Fibroblast of lung (primary cell): ENCODE measurements at regions not wholly inside any gene's neighbourhood (a gene's known extent, or its start where the extent isn't known, plus 50 kb on each side); places are given as distances from the start of the nearest gene placed in this dataset.

ENCODE experiments used
- DNase-seq, 2 donors: peaks; one replicate each; pipeline versions ENCODE4 v3.0.0 to v3.0.0-alpha.2; 2010; ENCODE audit warnings: low read depth in 2 of 2
- H2AFZ ChIP-seq: 2 replicates; pipeline ENCODE4 v1.5.1; 2012; ENCODE audit warnings: low read length, control low read depth, inconsistent platforms
- H3K27ac ChIP-seq: 2 replicates; pipeline ENCODE4 v1.5.1; 2011; ENCODE audit warnings: low read length, control low read depth; ENCODE audit not compliant: insufficient read depth
- H3K27me3 ChIP-seq: 2 replicates; pipeline ENCODE4 v1.5.1; 2011; ENCODE audit warnings: mild to moderate bottlenecking, low read length; ENCODE audit not compliant: control insufficient read depth, insufficient read depth
- H3K36me3 ChIP-seq: 2 replicates; pipeline ENCODE4 v1.5.1; 2011; ENCODE audit warnings: low read length; ENCODE audit not compliant: control insufficient read depth, insufficient read depth
- H3K4me1 ChIP-seq: 2 replicates; pipeline ENCODE4 v1.5.1; 2011; ENCODE audit warnings: low read length; ENCODE audit not compliant: control insufficient read depth, insufficient read depth; ENCODE audit errors: extremely low read depth
- H3K4me2 ChIP-seq: 2 replicates; pipeline ENCODE4 v1.5.1; 2011; ENCODE audit warnings: low read length, control low read depth; ENCODE audit not compliant: insufficient read depth; ENCODE audit errors: extremely low read depth
- H3K4me3 ChIP-seq, 4 experiments: fragments of 200-600 bp in 1 of 4; sonication (generic) in 1 of 4; replicated peaks in 1 of 4; 2 replicates each; pipeline ENCODE4 v1.5.1; 2011 to 2016; ENCODE audit warnings: low read length in 4 of 4, low read depth in 3 of 4, mild to moderate bottlenecking in 3 of 4, control low read depth in 2 of 4, inconsistent platforms in 1 of 4, mixed read lengths in 1 of 4; ENCODE audit not compliant: insufficient read depth in 1 of 4; ENCODE audit errors: control extremely low read depth in 1 of 4
- H3K79me2 ChIP-seq: 2 replicates; pipeline ENCODE4 v1.5.1; 2012; ENCODE audit warnings: mild to moderate bottlenecking, low read length, inconsistent platforms; ENCODE audit not compliant: control insufficient read depth, insufficient read depth
- H3K9ac ChIP-seq: 2 replicates; pipeline ENCODE4 v1.5.1; 2011; ENCODE audit warnings: mild to moderate bottlenecking, low read length, control low read depth; ENCODE audit not compliant: insufficient read depth
- H3K9me3 ChIP-seq: 2 replicates; pipeline ENCODE4 v1.5.1; 2012; ENCODE audit warnings: low read depth, low read length; ENCODE audit not compliant: control insufficient read depth, insufficient read depth
- H4K20me1 ChIP-seq: 2 replicates; pipeline ENCODE4 v1.5.1; 2011; ENCODE audit warnings: low read length; ENCODE audit not compliant: control insufficient read depth, insufficient read depth; ENCODE audit errors: extremely low read depth
- EZH2 ChIP-seq: IDR thresholded peaks from 2 replicates; pipeline ENCODE4 v1.5.1; 2012; ENCODE audit warnings: low read length, control low read depth, mild to moderate bottlenecking; ENCODE audit errors: missing control alignments
- TF ChIP-seq, protein P1 (sequence below), 2 donors: IDR thresholded peaks in 1 of 2; conservative IDR thresholded peaks in 1 of 2; 1 replicate in 1 of 2; 2 replicates in 1 of 2; pipeline ENCODE4 v1.5.1; 2011 to 2012; ENCODE audit warnings: low read length in 2 of 2, control low read depth in 1 of 2, inconsistent platforms in 1 of 2, low read depth in 1 of 2, mild to moderate bottlenecking in 1 of 2

DNA sequence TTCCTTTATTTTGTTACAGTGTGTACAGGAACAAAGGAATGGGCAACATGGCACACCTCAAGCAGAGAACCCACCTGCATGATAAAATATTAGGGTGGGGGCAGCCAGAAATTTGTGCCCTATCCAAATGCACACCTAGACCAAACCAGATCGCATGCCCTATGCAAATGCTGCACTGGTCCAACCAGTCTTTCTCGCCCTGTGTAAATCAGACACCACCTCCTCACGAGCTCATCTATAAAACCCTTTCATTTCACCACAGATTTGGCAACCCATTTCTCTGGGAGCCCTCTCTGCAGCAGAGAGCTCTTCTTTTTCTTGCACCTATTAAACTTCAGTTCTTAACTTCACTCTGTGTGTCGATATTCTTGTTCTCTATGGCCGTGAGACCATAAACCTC is 1559.2 kb downstream of the SLITRK1 start:
- Histone ChIP-seq H3K9ac (no peak overlapping the region), H3K4me1 (no peaks in the 10 kb centered on the region), H4K20me1 (no peaks in the 10 kb centered on the region), H3K79me2 (no peaks in the 10 kb centered on the region), H3K27ac (no peak overlapping the region), H3K4me3 (no peak overlapping the region), H3K9me3 (no peaks in the 10 kb centered on the region), H3K27me3 (no peaks in the 10 kb centered on the region), H3K36me3 (no peaks in the 10 kb centered on the region), H2AFZ (no peak overlapping the region), H3K4me2 (no peak overlapping the region)
- no peak for TF ChIP-seq EZH2
- TF ChIP-seq, protein P1, sequence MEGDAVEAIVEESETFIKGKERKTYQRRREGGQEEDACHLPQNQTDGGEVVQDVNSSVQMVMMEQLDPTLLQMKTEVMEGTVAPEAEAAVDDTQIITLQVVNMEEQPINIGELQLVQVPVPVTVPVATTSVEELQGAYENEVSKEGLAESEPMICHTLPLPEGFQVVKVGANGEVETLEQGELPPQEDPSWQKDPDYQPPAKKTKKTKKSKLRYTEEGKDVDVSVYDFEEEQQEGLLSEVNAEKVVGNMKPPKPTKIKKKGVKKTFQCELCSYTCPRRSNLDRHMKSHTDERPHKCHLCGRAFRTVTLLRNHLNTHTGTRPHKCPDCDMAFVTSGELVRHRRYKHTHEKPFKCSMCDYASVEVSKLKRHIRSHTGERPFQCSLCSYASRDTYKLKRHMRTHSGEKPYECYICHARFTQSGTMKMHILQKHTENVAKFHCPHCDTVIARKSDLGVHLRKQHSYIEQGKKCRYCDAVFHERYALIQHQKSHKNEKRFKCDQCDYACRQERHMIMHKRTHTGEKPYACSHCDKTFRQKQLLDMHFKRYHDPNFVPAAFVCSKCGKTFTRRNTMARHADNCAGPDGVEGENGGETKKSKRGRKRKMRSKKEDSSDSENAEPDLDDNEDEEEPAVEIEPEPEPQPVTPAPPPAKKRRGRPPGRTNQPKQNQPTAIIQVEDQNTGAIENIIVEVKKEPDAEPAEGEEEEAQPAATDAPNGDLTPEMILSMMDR (conservative IDR thresholded peaks at IDR 0.05 in 1 of 2, IDR thresholded peaks at IDR 0.05 in 1 of 2; ENCODE audit: low read depth in 1 of 2, low read length in 2 of 2): no peak
- DNase-seq: no peak

DNA sequence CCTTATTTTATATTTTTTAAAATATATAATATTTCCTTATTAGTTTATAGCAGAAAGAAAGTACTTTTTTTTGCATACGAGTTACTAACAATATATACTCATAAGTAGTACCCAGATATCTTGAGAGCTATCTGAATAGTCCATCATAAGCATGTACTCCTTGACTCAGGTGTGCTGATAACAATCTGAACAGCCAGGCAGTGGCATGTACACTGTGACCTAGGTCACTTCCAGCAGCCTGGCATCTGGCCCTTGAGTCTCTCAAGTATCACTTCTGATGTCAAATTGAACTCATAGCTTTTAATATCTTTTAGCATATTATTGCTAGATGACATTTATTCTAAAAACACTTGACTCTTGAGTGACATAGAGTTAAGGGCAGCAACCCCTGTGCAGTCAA is 1576.7 kb downstream of the SLITRK1 start:
- H3K4me1 ChIP-seq: no peaks in the 10 kb centered on the region
- H2AFZ ChIP-seq: no peak overlapping the region
- H3K27me3 ChIP-seq: no peaks in the 10 kb centered on the region
- DNase-seq: no peak
- H3K36me3 ChIP-seq: no peaks in the 10 kb centered on the region
- no peak overlapping the region for H3K9ac ChIP-seq
- no peak overlapping the region for H3K4me3 ChIP-seq
- H3K79me2 ChIP-seq: no peaks in the 10 kb centered on the region
- no peaks in the 10 kb centered on the region for H3K9me3 ChIP-seq
- TF ChIP-seq EZH2: no peak
- TF ChIP-seq, protein P1 (conservative IDR thresholded peaks at IDR 0.05 in 1 of 2, IDR thresholded peaks at IDR 0.05 in 1 of 2; ENCODE audit: low read depth in 1 of 2, low read length in 2 of 2): no peak
- H4K20me1 ChIP-seq: no peaks in the 10 kb centered on the region
- H3K4me2 ChIP-seq: no peak overlapping the region
- no peak overlapping the region for H3K27ac ChIP-seq

DNA sequence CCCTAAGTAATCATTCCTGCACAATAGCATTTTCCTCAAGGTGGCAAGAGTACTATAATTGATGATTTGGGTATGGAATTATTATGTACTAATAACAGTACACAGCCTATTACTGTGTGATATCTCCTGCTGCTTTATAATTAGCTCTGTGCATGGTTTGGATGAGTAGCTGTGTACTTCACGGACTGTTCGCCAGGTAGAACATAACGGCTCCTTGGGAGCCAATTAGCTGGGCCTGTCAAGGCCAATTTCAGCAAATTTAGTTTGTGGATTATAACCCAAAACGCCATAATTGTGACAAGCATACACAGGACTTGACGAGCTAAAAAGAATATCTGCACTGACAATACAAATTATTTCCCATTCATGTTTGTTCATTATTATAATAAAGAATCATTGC is 1584.2 kb downstream of the SLITRK1 start:
- no peak for DNase-seq
- H3K36me3 ChIP-seq: no peaks in the 10 kb centered on the region
- no peak overlapping the region for H3K4me3 ChIP-seq
- no peaks in the 10 kb centered on the region for H3K27me3 ChIP-seq
- H3K4me2 ChIP-seq: no peak overlapping the region
- no peak overlapping the region for H3K9ac ChIP-seq
- H4K20me1 ChIP-seq: no peaks in the 10 kb centered on the region
- no peaks in the 10 kb centered on the region for H3K9me3 ChIP-seq
- H3K79me2 ChIP-seq: no peaks in the 10 kb centered on the region
- TF ChIP-seq EZH2: no peak
- H3K4me1 ChIP-seq: no peaks in the 10 kb centered on the region
- no peak overlapping the region for H3K27ac ChIP-seq
- H2AFZ ChIP-seq: no peak overlapping the region
